NCI-H524 (cell line): ENCODE measurements at regions not wholly inside any gene's neighbourhood (a gene's known extent, or its start where the extent isn't known, plus 50 kb on each side); places are given as distances from the start of the nearest gene placed in this dataset.
"Not testable (repeated sequence)": the region's sequence is repeated elsewhere in the genome, so short reads cannot be mapped to it uniquely, and the experiment has no call there.

Experiments used
- DNase-seq, 2 experiments: peaks; one replicate each; lab custom pipeline; 2025; lab: John Stamatoyannopoulos, UW

DNA sequence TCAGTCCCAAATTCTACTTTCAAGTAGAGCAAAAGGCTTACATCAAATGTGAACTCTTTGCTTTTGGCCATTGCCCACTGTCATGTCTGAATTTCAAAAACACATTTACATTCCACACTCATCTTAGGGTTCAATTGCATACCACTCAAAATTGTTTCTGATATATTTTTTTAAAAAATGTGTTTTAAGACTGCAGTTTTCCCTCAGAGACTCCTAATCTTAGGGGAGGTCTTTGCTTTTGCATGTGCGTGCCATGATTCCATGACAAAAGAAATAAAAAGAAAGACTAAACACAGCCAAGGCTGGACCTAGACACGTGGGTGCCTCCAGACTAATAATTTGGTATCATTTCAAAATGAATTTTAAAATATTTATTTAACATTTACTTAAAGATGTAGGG is 396.8 kb upstream of the RASGRP1 start:
- DNase-seq: no peak

DNA sequence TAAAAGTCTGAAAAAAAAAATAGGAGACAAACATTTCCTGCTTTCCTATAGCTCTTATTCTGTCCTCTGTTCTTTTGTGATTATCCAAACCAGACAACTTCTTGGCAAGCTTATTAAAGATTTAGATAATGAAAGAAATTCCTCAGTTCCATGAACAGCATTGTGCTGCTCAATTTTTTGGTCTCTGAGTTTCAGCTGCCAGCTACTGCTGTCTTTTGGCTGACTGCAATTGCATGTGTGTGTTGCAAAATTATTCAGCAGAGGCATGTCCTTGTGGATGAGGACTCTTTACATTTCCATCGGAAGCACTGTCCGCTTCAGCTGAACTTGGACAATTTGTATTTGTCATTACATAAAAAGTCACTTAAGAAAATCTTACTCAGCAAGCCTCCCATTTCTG is 397.3 kb upstream of the RASGRP1 start:
- no peak for DNase-seq

DNA sequence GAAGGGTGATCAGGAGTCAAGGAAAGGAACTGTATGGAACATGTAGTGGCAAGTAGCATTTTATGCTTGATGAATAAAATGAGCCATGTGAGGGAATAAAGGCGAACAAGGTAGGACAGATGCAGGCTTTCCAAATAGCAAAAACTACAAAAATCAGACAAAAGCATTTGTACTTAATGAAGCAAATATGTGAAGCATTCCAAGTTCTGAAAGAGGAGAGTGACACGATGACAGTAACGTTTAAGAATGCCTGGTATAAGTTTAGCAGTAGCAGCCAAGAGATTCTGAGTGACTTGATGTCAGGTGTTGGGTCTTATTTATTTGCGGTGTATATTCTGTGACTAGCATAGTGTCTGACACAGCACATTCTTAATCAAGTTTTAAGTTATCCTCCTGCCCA is 408.2 kb upstream of the RASGRP1 start:
- no peak for DNase-seq

DNA sequence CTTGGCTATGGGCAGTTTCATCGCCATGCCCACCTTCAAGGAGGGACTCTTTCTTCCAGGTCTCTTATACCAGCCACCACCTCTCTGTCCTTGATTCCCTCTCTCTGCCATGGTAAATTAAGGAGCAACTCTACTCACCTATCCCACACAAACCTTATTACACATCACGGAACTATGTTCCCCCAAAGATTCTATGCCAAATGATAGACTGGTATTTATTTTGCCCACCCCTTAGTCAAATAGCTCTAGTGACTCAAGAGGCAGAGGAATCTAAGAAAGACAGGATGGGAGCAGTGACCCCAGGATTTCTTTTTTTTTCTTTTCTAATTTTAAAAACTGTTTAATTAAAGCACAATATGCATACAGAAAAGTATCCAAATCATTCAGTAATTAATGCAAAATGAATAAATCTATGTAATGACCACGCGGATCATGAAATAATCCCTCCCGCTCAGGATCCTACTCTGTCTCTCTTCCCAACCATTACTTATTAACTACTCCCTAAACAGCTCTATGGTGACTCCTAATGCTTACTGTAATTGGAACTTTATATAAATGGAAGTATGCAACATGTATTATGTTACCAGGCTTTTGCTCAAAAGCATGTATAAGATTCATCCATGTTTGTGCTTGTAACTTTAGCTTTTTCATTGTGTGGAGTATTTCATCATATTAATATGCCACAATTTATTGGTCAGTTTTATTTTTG is 410.8 kb upstream of the RASGRP1 start:
- no peak for DNase-seq

- peak; percentile 3 to 30 for DNase-seq
Measured at GRCh38 chr15:38991126-38991525, 426.5 kb upstream of the RASGRP1 start.

GRCh38 chr15:38991701-38992100 is 427.1 kb upstream of the RASGRP1 start:
- DNase-seq: no peak

- DNase-seq: no peak
Measured at GRCh38 chr15:38992506-38992905, 427.9 kb upstream of the RASGRP1 start.

DNA sequence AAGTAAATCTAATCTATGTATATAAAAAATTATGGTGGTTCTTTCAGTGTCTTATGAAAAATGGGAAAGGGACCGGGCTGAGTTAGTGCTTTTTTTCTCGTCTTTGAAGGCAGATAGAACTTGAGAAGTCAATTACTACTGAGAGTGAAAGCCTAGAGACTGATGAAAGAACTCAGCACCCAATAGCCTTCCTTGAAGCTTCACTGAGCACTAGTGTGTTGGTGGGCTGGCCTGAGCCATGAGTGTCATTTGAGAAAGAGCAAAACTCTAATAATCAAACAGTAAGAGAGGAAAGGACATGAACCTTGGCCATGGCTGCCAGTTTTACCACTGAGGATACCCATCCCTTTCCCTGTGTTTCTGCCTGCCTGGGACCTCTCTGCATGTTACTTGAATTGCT is 428.3 kb upstream of the RASGRP1 start:
- no peak for DNase-seq

- DNase-seq: no peak
Measured at GRCh38 chr15:38994310-38994709, 429.7 kb upstream of the RASGRP1 start.

DNA sequence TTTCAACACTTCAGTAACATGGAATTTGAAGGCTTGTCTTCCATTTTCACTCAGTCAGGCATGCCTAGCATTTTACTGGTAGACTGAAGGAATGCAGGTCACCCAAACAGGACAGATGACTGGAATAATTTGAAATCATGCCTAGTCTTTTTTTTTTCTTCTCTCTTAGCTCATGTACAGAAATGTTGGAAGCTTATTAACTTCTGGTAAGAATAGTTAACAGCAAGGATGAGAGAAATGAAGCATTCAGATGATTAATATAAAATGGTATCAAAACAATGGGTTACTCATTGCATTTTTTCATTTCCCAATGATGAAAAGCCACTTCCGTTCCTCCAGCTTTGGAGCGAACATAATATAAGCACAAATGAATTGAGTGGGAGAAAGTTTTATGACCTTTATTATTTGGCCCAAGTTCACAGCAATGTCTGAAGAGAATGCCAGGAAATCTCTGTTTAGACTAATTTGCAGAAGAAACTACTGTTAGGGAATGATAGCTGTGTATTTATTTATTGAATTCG is 431.6 kb upstream of the RASGRP1 start:
- DNase-seq: no peak

DNA sequence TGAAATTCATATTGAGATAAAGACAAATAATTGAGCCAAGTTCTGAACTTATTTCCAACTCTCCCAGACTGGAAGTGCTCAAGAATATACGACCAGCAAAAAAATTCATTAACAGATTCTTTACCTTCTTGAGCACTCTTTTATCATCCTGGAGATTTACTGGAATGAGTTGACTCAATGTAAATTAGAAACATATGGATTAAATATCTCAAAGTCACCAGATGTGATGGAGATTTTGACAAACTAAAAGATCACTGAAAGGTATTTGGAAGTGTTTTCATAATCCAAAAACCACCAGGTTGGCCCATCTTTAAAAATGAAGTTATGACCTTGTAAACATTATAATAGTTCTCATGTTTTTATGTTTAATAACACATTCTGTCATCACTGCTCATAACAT is 433.2 kb upstream of the RASGRP1 start:
- no peak for DNase-seq

DNA sequence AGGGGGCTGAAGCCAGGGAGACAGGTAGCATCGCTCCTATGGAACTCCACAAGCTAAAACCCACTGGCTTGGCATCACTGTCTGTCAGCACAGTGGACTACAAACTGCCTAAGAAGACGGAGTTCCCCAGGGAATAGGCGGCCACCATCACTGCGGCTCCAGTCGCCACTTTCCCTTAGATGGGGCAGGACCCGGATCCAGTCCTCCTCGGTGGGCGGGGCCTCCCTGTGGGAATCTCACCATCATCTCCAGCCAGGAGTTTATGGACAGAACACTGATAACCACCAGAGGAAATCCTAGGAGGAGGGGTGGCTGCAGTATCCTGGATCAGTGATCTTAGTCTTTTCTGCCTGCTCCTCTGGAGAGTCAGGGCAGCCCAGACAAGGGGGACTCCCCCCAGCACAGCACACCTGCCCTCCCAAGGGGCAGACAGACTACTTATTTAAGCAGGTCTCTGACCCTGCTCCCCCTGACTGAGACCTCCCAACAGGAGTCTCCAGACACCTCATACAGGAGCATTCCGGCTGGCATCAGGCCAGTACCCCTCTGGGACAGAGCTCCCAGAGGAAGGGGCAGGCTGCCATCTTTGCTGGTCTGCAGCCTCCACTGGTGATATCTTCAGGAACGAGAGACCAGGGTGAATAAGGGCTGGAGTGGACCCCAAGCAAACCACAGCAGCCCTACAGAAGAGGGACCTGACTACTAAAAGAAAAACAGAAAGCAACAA is 435.6 kb upstream of the RASGRP1 start:
- no peak for DNase-seq

DNA sequence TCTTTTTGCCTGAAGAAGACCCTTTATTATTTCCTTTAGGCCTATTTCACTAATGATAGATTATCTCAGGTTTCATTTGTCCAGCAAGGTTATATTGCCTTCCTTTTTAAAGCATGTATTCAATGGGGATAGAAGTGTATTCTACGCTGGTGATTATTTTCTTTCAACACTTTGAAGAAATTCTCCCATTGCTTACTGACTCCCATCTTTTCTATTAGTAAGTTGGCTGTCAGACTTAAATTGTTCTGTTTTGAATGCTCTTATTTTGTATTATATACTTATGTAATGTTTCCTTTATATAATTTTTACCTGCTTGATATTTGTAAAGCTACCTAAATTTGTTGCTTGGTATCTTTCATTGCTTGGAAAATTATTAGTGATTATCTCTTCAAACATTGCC is 445.1 kb upstream of the RASGRP1 start:
- no peak for DNase-seq

GRCh38 chr15:39011066-39011465 is 446.5 kb upstream of the RASGRP1 start:
- DNase-seq: not testable (repeated sequence)

DNA sequence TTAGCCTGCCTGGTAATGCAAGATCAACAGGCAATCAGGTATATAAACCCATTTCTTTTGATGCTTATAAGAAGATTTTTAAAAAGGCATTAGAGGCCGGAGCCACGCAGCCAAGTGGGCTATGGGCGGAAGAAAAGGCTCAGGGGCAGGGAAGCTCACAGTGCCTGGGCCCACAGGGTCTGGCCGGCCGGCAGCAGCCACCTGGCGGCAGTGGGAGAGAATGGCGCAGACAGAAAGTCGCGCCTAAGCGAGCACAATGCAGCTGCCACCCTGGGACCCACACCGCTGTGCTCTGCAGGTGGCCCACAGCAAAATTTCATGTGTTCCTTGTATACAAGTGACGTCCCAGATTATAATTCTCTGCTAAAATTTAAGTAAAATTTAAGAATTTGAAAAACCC is 448.6 kb upstream of the RASGRP1 start:
- no peak for DNase-seq

DNA sequence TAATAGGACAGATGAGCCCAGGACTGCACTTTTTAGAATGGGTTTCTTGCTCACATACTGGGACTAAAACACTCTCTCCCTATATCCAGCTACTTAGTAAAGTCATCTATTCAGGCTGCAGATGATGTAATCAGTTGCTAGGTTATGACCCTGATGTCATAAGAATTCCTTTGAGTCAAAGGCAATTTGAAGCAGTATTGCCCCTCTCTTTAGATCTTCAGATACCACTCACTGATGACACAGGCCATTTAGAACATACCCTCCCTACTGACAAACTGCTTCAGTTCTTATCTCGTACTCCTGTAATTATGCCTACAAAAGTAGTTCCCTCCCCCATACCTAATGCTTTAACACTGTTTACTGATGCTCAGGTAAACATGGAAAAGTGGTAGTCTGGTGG is 450.1 kb upstream of the RASGRP1 start:
- no peak for DNase-seq

DNA sequence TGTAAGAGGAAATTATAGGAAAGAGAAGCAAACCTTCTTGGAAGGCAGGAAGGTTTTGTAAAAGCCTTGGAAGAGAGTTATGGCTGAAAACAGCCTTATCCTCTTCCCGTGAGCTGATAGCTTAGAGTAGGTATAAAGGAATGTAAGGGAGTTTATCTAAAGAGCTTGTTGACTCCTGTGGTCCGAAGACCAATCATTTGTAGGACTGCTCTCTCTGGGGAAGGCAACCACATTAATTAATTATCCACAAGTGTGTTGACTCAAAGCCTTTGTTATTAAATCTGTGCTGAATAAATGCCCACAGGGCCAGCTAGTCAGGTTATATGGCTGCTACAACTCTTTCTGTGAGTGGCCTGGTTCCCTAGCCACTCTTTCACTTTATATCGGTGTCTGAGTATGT is 452.1 kb upstream of the RASGRP1 start:
- DNase-seq: no peak

- no peak for DNase-seq
Measured at GRCh38 chr15:39018966-39019365, 454.4 kb upstream of the RASGRP1 start.

DNA sequence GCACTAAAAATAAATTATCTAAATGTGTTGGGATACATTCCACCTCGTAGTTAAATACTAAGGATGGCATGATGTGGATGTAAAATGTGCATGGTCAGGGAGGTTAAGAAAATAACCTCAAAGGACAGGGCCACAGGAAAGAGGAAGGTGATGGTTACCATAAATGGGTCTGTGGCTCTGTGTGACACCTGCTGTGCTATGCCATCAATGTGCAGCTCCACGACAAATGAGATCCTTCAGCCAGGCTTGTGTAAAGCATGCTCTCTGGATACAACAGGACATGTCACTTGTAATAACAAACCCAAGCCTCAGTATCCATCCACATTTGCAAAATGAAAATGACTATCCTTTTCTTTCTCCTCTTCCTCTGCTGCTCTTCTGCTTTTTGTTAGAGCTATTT is 456.7 kb upstream of the RASGRP1 start:
- DNase-seq: peak in 1 of 2 experiments; percentile 44

DNA sequence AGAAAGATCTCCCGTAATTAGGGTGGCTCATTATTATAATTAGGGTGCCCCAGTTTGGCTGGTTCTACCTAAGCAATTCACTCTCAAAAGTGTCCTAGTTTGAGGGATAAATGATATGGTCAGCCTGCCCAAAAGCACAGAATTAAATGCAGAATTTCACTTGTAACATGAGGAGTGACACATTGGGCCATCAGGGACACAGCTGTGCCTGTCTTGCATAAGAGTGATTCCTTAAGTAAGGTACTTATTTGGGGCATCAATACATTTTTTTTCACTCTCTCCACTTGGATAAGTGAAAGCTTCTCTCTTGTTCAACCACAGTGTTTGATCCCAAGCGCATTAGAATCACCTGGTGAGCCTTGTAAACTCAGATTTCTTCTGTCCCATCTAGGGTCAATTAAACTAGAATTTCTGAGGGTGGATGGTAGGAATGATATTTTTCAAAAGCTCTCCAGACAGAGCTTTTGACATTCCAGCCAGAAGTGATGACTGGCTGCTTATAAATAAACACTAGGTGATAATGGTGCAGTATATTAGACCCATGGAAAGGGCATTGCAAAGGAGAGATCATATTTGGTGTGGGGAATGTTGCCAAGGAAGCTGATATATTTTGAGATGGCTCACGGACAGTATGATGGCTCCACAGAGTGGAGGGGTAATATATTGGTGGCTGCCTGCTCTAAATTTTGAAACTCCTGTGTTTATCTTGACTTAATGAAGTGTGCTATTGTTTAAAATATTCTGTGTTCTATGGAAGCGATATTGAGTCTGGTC is 458.1 kb upstream of the RASGRP1 start:
- peak; percentile 31 to 70 for DNase-seq

GRCh38 chr15:39025321-39025720 is 460.7 kb upstream of the RASGRP1 start:
- DNase-seq: no peak

GRCh38 chr15:39025881-39026280 is 461.3 kb upstream of the RASGRP1 start:
- DNase-seq: no peak

GRCh38 chr15:39028069-39028468 is 463.5 kb upstream of the RASGRP1 start:
- DNase-seq: no peak
